ENCODE measurements at regions not wholly inside any gene's neighbourhood (a gene's known extent, or its start where the extent isn't known, plus 50 kb on each side); places are given as distances from the start of the nearest gene placed in this dataset.

GRCh38 chr15:72836676-72837330 lies 53.2 kb upstream of the ADPGK start:
- no peaks in the 10 kb centered on the region for H3K79me2 ChIP-seq (ENCODE audit: control insufficient read depth, insufficient read depth, low read length)
- no peak overlapping the region for H2AK5ac ChIP-seq (ENCODE audit: low read length)
- no peak overlapping the region for H3K4me2 ChIP-seq (ENCODE audit: low read length)
- H3K9ac ChIP-seq (ENCODE audit: low read length): no peak overlapping the region
- no peak overlapping the region for H3K18ac ChIP-seq (ENCODE audit: low read length)
- H3K4me1 ChIP-seq (ENCODE audit: control insufficient read depth, low read depth, low read length): no peaks in the 10 kb centered on the region
- DNase-seq: no peak
- no peak overlapping the region for H2BK15ac ChIP-seq (replicated peaks; ENCODE audit: low read depth)
- H3K27me3 ChIP-seq (ENCODE audit: insufficient read depth, low read length, poor library complexity): no peaks in the 10 kb centered on the region
- no peak overlapping the region for H4K5ac ChIP-seq (ENCODE audit: low read length)
- no peak overlapping the region for H2BK5ac ChIP-seq (ENCODE audit: low read length)
- H3K36me3 ChIP-seq (ENCODE audit: control insufficient read depth, insufficient read depth, low read length): no peaks in the 10 kb centered on the region
- no peak overlapping the region for H3K27ac ChIP-seq (ENCODE audit: low read depth, low read length)
- no peaks in the 10 kb centered on the region for H3K79me1 ChIP-seq (ENCODE audit: low read length)
- no CpG with 5 or more reads among the region's 6 CpGs for WGBS (ENCODE audit: extremely low coverage, insufficient coverage, low lambda C conversion rate)
- H3K4ac ChIP-seq (ENCODE audit: low read depth, low read length): no peak overlapping the region
- H3K56ac ChIP-seq (ENCODE audit: low read length): no peak overlapping the region
- no peak overlapping the region for H2BK120ac ChIP-seq (ENCODE audit: low read depth, low read length)
- no peak overlapping the region for H3K23ac ChIP-seq (ENCODE audit: low read length)
- H3K4me3 ChIP-seq (ENCODE audit: low read length): no peak overlapping the region
- H4K8ac ChIP-seq (ENCODE audit: low read depth, low read length): no peak overlapping the region

- no peaks in the 10 kb centered on the region for H3K27me3 ChIP-seq (ENCODE audit: insufficient read depth, low read length, poor library complexity)
- no peak overlapping the region for H3K23ac ChIP-seq (ENCODE audit: low read length)
- H3K79me2 ChIP-seq (ENCODE audit: control insufficient read depth, insufficient read depth, low read length): no peaks in the 10 kb centered on the region
- H3K4me2 ChIP-seq (ENCODE audit: low read length): no peak overlapping the region
- no peak overlapping the region for H3K9ac ChIP-seq (ENCODE audit: low read length)
- H2BK15ac ChIP-seq (replicated peaks; ENCODE audit: low read depth): no peak overlapping the region
- H3K56ac ChIP-seq (ENCODE audit: low read length): no peak overlapping the region
- no peaks in the 10 kb centered on the region for H3K4me1 ChIP-seq (ENCODE audit: control insufficient read depth, low read depth, low read length)
- H3K27ac ChIP-seq (ENCODE audit: low read depth, low read length): no peak overlapping the region
- H3K18ac ChIP-seq (ENCODE audit: low read length): no peak overlapping the region
- no peak overlapping the region for H2BK120ac ChIP-seq (ENCODE audit: low read depth, low read length)
- H3K36me3 ChIP-seq (ENCODE audit: control insufficient read depth, insufficient read depth, low read length): no peaks in the 10 kb centered on the region
- no peak overlapping the region for H2BK5ac ChIP-seq (ENCODE audit: low read length)
- no peak overlapping the region for H2AK5ac ChIP-seq (ENCODE audit: low read length)
- H4K8ac ChIP-seq (ENCODE audit: low read depth, low read length): no peak overlapping the region
- H3K4me3 ChIP-seq (ENCODE audit: low read length): no peak overlapping the region
- no peak overlapping the region for H4K5ac ChIP-seq (ENCODE audit: low read length)
- DNase-seq: peak; percentile 78
- no peaks in the 10 kb centered on the region for H3K79me1 ChIP-seq (ENCODE audit: low read length)
- no peak overlapping the region for H3K4ac ChIP-seq (ENCODE audit: low read depth, low read length)
Observed at GRCh38 chr15:72835294-72835890, 51.8 kb upstream of the ADPGK start.

- no CpG with 5 or more reads among the region's 2 CpGs for WGBS (ENCODE audit: extremely low coverage, insufficient coverage, low lambda C conversion rate)
- H3K36me3 ChIP-seq (ENCODE audit: control insufficient read depth, insufficient read depth, low read length): no peaks in the 10 kb centered on the region
- H4K5ac ChIP-seq (ENCODE audit: low read length): no peak overlapping the region
- H2AK5ac ChIP-seq (ENCODE audit: low read length): no peak overlapping the region
- H3K4me3 ChIP-seq (ENCODE audit: low read length): no peak overlapping the region
- H3K18ac ChIP-seq (ENCODE audit: low read length): no peak overlapping the region
- H3K23ac ChIP-seq (ENCODE audit: low read length): no peak overlapping the region
- H3K27ac ChIP-seq (ENCODE audit: low read depth, low read length): no peak overlapping the region
- H2BK15ac ChIP-seq (replicated peaks; ENCODE audit: low read depth): no peak overlapping the region
- no peak overlapping the region for H3K56ac ChIP-seq (ENCODE audit: low read length)
- H2BK5ac ChIP-seq (ENCODE audit: low read length): no peak overlapping the region
- DNase-seq: peak; percentile 25
- no peaks in the 10 kb centered on the region for H3K27me3 ChIP-seq (ENCODE audit: insufficient read depth, low read length, poor library complexity)
- no peak overlapping the region for H4K8ac ChIP-seq (ENCODE audit: low read depth, low read length)
- H3K4me1 ChIP-seq (ENCODE audit: control insufficient read depth, low read depth, low read length): no peaks in the 10 kb centered on the region
- H3K4ac ChIP-seq (ENCODE audit: low read depth, low read length): no peak overlapping the region
- H3K9ac ChIP-seq (ENCODE audit: low read length): no peak overlapping the region
- H3K79me2 ChIP-seq (ENCODE audit: control insufficient read depth, insufficient read depth, low read length): no peaks in the 10 kb centered on the region
- no peak overlapping the region for H2BK120ac ChIP-seq (ENCODE audit: low read depth, low read length)
- no peaks in the 10 kb centered on the region for H3K79me1 ChIP-seq (ENCODE audit: low read length)
- no peak overlapping the region for H3K4me2 ChIP-seq (ENCODE audit: low read length)
Observed at GRCh38 chr15:72833561-72833960, 50.0 kb upstream of the ADPGK start.
